SU-DHL-6 (cell line): ENCODE measurements at regions not wholly inside any gene's neighbourhood (a gene's known extent, or its start where the extent isn't known, plus 50 kb on each side); places are given as distances from the start of the nearest gene placed in this dataset.

Experiments
- H2AFZ ChIP-seq: fragments of 200-600 bp; sonication (generic); 2 replicates; pipeline ENCODE4 v1.6.1; 2014; ENCODE audit warnings: low read depth, mild to moderate bottlenecking, moderate library complexity, mixed read lengths, antibody characterized with exemption, low read length; ENCODE audit not compliant: severe bottlenecking
- H3F3A ChIP-seq: fragments of 200-600 bp; shearing (Covaris generic); 2 replicates; pipeline ENCODE4 v1.6.0; 2016; ENCODE audit warnings: antibody characterized with exemption, mild to moderate bottlenecking; ENCODE audit not compliant: insufficient read depth
- H3K27ac ChIP-seq: fragments of 200-600 bp; sonication (generic); 2 replicates; pipeline ENCODE4 v1.5.1; 2016; ENCODE audit warnings: low read depth, mild to moderate bottlenecking, low read length, moderate library complexity, mixed read lengths
- H3K27me3 ChIP-seq: fragments of 200-600 bp; sonication (generic), shearing (Covaris generic); 2 replicates; pipeline ENCODE4 v1.6.0; 2014; ENCODE audit warnings: mild to moderate bottlenecking, low read length
- H3K36me3 ChIP-seq: fragments of 200-600 bp; sonication (generic); 2 replicates; pipeline ENCODE4 v1.6.1; 2014; ENCODE audit warnings: mild to moderate bottlenecking, low read length, mixed read lengths
- H3K4me2 ChIP-seq: fragments of 300-600, 200-600 bp; shearing (Covaris generic), sonication (generic); 2 replicates; pipeline ENCODE4 v1.6.0; 2014; ENCODE audit warnings: low read length, low read depth, mild to moderate bottlenecking; ENCODE audit not compliant: poor library complexity, severe bottlenecking
- H3K4me3 ChIP-seq: fragments of 200-600 bp; sonication (generic); 2 replicates; pipeline ENCODE4 v1.5.1; 2014; ENCODE audit warnings: antibody characterized with exemption, low read length, mild to moderate bottlenecking, mixed read lengths; ENCODE audit not compliant: insufficient read depth, poor library complexity, severe bottlenecking
- H3K79me2 ChIP-seq: fragments of 200-600 bp; sonication (generic); 2 replicates; pipeline ENCODE4 v1.6.1; 2014; ENCODE audit warnings: mild to moderate bottlenecking, low read length, moderate library complexity; ENCODE audit not compliant: insufficient read depth
- H3K9ac ChIP-seq: fragments of 200-600 bp; sonication (generic); 2 replicates; pipeline ENCODE4 v1.7.0; 2014; ENCODE audit warnings: mild to moderate bottlenecking, low read length
- H3K9me2 ChIP-seq: fragments of 200-600 bp; sonication (generic); replicated peaks from 2 replicates; pipeline ENCODE4 v1.6.1; 2014; ENCODE audit warnings: low read length; ENCODE audit not compliant: insufficient read depth
- H3K9me3 ChIP-seq: fragments of 200-600 bp; sonication (generic); 2 replicates; pipeline ENCODE4 v1.6.1; 2014; ENCODE audit warnings: low read length, mixed read lengths; ENCODE audit not compliant: insufficient read depth
- H4K20me1 ChIP-seq: fragments of 200-600 bp; sonication (generic); 2 replicates; pipeline ENCODE4 v1.6.1; 2014; ENCODE audit warnings: low read depth, mild to moderate bottlenecking, antibody characterized with exemption, low read length, moderate library complexity, mixed read lengths
- EZH2phosphoT487 ChIP-seq: fragments of 200-600 bp; sonication (generic), shearing (Covaris generic); conservative IDR thresholded peaks from 2 replicates; pipeline ENCODE4 v1.6.1; 2018; ENCODE audit warnings: mild to moderate bottlenecking, antibody characterized with exemption, low read length, moderate library complexity, mixed read lengths
- TF ChIP-seq, protein P1 (sequence below): fragments of 200-600 bp; sonication (generic); IDR thresholded peaks from one replicate; pipeline ENCODE4 v1.5.1; 2017; ENCODE audit warnings: antibody characterized with exemption, mild to moderate bottlenecking, low read length, moderate library complexity; ENCODE audit not compliant: insufficient read depth, poor library complexity, severe bottlenecking

DNA sequence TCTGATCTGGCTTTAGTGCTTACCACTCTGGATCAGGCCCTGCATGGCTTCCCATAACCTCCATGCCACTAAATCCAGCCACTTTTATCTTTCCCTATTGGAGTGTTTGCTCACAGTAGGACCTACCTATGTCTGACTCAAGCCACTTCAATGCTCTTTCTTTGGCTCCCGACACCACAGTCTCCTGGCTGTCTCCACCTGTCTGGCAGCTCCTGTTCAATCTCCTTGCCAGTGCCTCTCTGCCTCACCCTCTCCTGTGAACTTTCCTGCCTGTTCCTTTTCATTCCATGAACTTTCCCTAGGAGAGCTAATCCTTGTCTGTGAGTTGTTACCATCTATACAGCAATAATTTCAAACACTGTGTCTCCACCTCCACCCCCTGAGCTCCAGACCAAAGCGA lies 82.6 kb upstream of the UCN3 start:
- no peak overlapping the region for H2AFZ ChIP-seq
- no peak for TF ChIP-seq EZH2phosphoT487
- TF ChIP-seq, protein P1, sequence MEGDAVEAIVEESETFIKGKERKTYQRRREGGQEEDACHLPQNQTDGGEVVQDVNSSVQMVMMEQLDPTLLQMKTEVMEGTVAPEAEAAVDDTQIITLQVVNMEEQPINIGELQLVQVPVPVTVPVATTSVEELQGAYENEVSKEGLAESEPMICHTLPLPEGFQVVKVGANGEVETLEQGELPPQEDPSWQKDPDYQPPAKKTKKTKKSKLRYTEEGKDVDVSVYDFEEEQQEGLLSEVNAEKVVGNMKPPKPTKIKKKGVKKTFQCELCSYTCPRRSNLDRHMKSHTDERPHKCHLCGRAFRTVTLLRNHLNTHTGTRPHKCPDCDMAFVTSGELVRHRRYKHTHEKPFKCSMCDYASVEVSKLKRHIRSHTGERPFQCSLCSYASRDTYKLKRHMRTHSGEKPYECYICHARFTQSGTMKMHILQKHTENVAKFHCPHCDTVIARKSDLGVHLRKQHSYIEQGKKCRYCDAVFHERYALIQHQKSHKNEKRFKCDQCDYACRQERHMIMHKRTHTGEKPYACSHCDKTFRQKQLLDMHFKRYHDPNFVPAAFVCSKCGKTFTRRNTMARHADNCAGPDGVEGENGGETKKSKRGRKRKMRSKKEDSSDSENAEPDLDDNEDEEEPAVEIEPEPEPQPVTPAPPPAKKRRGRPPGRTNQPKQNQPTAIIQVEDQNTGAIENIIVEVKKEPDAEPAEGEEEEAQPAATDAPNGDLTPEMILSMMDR: no peak
- no peak overlapping the region for H3K9ac ChIP-seq
- no peaks in the 10 kb centered on the region for H4K20me1 ChIP-seq
- H3K27ac ChIP-seq: no peak overlapping the region
- H3K9me2 ChIP-seq: no peaks in the 10 kb centered on the region
- no peaks in the 10 kb centered on the region for H3K36me3 ChIP-seq
- no peaks in the 10 kb centered on the region for H3K27me3 ChIP-seq
- H3K4me3 ChIP-seq: no peak overlapping the region
- no peaks in the 10 kb centered on the region for H3K79me2 ChIP-seq
- H3K4me2 ChIP-seq: no peak overlapping the region
- no peaks in the 10 kb centered on the region for H3K9me3 ChIP-seq
- H3F3A ChIP-seq: no peaks in the 10 kb centered on the region

DNA sequence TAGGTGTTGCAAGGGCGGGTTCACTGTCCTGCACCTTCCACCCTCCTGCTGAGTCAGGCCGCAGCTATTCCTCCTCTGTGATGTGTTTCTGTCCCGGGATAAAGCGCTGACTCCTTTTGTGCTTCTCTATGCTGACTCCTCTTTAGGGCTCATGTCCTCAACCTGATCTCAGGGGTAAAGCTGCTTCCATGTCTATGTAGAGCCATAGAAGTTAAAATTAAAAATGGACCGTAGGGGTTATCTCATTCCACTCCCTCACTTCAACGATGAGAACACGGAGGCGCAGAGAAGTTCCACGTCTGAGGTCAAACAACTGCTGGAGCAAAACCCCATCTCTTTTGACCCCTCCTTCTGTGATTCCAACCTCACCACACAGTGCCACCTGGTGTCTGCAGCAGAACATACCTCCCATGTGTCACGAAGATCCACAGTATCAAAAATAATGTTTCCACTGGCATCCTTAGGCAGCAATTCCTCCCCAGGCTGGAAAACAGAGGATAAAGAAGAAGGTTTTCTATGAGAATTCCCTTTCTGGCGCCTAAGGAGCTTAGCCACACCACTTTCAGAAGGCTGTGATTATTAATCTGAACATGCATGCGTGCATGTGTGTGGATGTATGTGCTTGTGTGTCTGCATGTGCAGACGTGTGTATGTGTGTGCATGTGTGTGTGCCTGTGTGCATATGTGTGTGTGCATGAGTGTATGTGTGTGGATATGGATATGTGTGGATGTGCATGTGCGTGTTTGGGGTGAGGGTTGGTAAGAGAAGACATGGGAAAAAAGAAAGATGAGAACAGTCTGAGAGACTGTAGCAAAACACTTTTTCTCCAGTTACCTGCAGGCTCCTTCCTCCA lies 81.2 kb upstream of the UCN3 start:
- Histone ChIP-seq H2AFZ (no peak overlapping the region), H3K4me2 (no peak overlapping the region)

DNA sequence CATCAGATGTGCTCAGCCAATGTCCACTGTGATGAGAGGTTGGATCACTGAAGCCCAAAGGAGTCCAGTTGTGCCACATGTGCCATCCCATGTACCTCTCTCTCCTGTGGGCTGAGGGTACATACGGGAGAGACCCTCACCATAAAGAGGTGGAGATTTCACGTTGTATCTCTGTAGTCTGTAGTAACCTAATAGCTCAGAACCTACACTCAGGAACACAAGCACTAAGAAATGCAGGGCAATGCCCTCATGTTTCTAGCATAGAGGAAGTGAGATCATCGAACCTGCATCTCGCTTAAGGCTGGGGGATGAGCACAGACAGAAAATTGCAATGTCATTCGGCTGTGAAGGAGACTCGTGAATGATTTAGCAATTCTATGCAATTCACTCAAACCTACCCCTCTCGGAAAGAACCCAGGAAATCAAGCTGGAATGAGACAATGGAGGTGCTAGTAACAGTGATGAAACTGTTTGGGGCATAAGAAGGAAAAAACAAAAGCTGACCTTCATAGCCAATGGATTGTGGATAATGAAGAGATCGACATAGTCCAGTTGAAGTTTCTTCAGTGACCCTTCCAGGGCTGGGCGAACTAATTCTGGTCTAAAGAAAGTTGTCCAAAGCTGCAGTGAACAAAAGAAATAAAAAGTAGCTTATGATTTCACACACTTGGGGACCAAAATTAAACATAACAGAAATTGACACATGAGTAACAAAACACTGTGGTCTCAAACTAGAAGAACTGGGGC lies 80.3 kb upstream of the UCN3 start:
- Histone ChIP-seq H2AFZ (no peak overlapping the region), H3K4me3 (no peak overlapping the region), H3K27me3 (no peaks in the 10 kb centered on the region), H3K27ac (no peak overlapping the region), H3K9me2 (no peaks in the 10 kb centered on the region), H3K79me2 (no peaks in the 10 kb centered on the region), H3F3A (no peaks in the 10 kb centered on the region), H3K4me2 (no peak overlapping the region), H3K9me3 (no peaks in the 10 kb centered on the region), H3K9ac (no peak overlapping the region), H4K20me1 (no peaks in the 10 kb centered on the region), H3K36me3 (no peaks in the 10 kb centered on the region)
- no peak for TF ChIP-seq EZH2phosphoT487
- TF ChIP-seq, protein P1: no peak

More for the DNA sequence above, 81.2 kb upstream of the UCN3 start:
- H3K36me3 ChIP-seq: no peaks in the 10 kb centered on the region
- H3K4me3 ChIP-seq: no peak overlapping the region
- H4K20me1 ChIP-seq: no peaks in the 10 kb centered on the region
- no peaks in the 10 kb centered on the region for H3K9me3 ChIP-seq
- no peaks in the 10 kb centered on the region for H3F3A ChIP-seq
- no peaks in the 10 kb centered on the region for H3K27me3 ChIP-seq
- no peak for TF ChIP-seq EZH2phosphoT487
- TF ChIP-seq, protein P1: peak; percentile 35
- H3K27ac ChIP-seq: no peak overlapping the region
- no peaks in the 10 kb centered on the region for H3K9me2 ChIP-seq
- H3K9ac ChIP-seq: no peak overlapping the region
- H3K79me2 ChIP-seq: no peaks in the 10 kb centered on the region
